BJ (cell line): ENCODE measurements at regions not wholly inside any gene's neighbourhood (a gene's known extent, or its start where the extent isn't known, plus 50 kb on each side); places are given as distances from the start of the nearest gene placed in this dataset.

Experiments used
- CTCF ChIA-PET: fragments of 350-600 bp; formaldehyde crosslinking; extraction: SDS; loops from one replicate; lab custom pipeline; 2021; ENCODE audit warnings: antibody characterized with exemption, inconsistent platforms; lab: Yijun Ruan, JAX
- POLR2A ChIA-PET: fragments of 300-600 bp; sonication (Branson Sonifier 250); formaldehyde crosslinking; extraction: SDS; loops from one replicate; lab custom pipeline; 2021; ENCODE audit warnings: antibody characterized with exemption; lab: Charles Lee
- DNase-seq: peaks from one replicate; pipeline ENCODE4 v3.0.0-alpha.2; 2011; ENCODE audit warnings: low read depth
- H3K27me3 ChIP-seq: 2 replicates; pipeline ENCODE4 v1.6.0; 2011; ENCODE audit warnings: low read length; ENCODE audit not compliant: control insufficient read depth, insufficient read depth
- H3K36me3 ChIP-seq: 2 replicates; pipeline ENCODE4 v1.5.1; 2011; ENCODE audit warnings: low read length; ENCODE audit not compliant: control insufficient read depth, insufficient read depth
- H3K4me3 ChIP-seq: 2 replicates; pipeline ENCODE4 v1.5.1; 2011; ENCODE audit warnings: low read depth, mild to moderate bottlenecking, control low read depth, low read length
- CTCF ChIP-seq: IDR thresholded peaks from 2 replicates; pipeline ENCODE4 v1.5.1; 2011; ENCODE audit warnings: low read depth, mild to moderate bottlenecking, control low read depth, inconsistent platforms, low read length, moderate library complexity; ENCODE audit not compliant: insufficient read depth

- DNase-seq = no peak
- TF ChIP-seq CTCF = no peak
- ChIA-PET POLR2A (no interaction called here), CTCF (no interaction called here)
- Histone ChIP-seq H3K27me3 (no peaks in the 10 kb centered on the region), H3K36me3 (no peaks in the 10 kb centered on the region), H3K4me3 (no peak overlapping the region)
Measured at GRCh38 chr2:213219816-213220215, 64.4 kb upstream of the SPAG16 start.

GRCh38 chr2:213220967-213221603 lies 63.2 kb upstream of the SPAG16 start:
- POLR2A ChIA-PET = no interaction called here

GRCh38 chr2:213221957-213222356 lies 62.3 kb upstream of the SPAG16 start:
- H3K36me3 ChIP-seq = no peaks in the 10 kb centered on the region
- no peak for TF ChIP-seq CTCF
- H3K4me3 ChIP-seq = no peak overlapping the region
- CTCF ChIA-PET = no interaction called here
- H3K27me3 ChIP-seq = no peaks in the 10 kb centered on the region
- no peak for DNase-seq
- POLR2A ChIA-PET = no interaction called here

More at GRCh38 chr2:213220967-213221603, 63.2 kb upstream of the SPAG16 start:
- TF ChIP-seq CTCF = no peak
- CTCF ChIA-PET = no interaction called here
- DNase-seq = no peak
- Histone ChIP-seq H3K36me3 (no peaks in the 10 kb centered on the region), H3K4me3 (no peak overlapping the region), H3K27me3 (no peaks in the 10 kb centered on the region)

GRCh38 chr2:213224366-213224765 lies 59.9 kb upstream of the SPAG16 start:
- ChIA-PET POLR2A (no interaction called here), CTCF (interaction anchor here (0.7 to 1.5 kb wide), 2 partner anchors 11 to 80 kb away, joined by 3 to 4 read pairs; no protein-coding TSS in a partner anchor)
- Histone ChIP-seq H3K4me3 (no peak overlapping the region), H3K36me3 (no peaks in the 10 kb centered on the region), H3K27me3 (no peaks in the 10 kb centered on the region)
- TF ChIP-seq CTCF = no peak
- DNase-seq = no peak

GRCh38 chr2:213225866-213226265 lies 58.4 kb upstream of the SPAG16 start:
- POLR2A ChIA-PET = no interaction called here
- no peak for TF ChIP-seq CTCF
- CTCF ChIA-PET = no interaction called here

More at GRCh38 chr2:213225866-213226265, 58.4 kb upstream of the SPAG16 start:
- Histone ChIP-seq H3K36me3 (no peaks in the 10 kb centered on the region), H3K4me3 (no peak overlapping the region), H3K27me3 (no peaks in the 10 kb centered on the region)
- DNase-seq = no peak
